ENCODE measurements at regions not wholly inside any gene's neighbourhood (a gene's known extent, or its start where the extent isn't known, plus 50 kb on each side); places are given as distances from the start of the nearest gene placed in this dataset.

GRCh38 chr4:128483041-128483440 is 195.4 kb upstream of the PGRMC2 start:
- TF ChIP-seq CTCF (IDR thresholded peaks at IDR 0.05): no peak
- TF ChIP-seq EP300 (IDR thresholded peaks at IDR 0.05): no peak
- no peak for TF ChIP-seq POLR2AphosphoS5 (IDR thresholded peaks at IDR 0.05)
